C4-2B (cell line): ENCODE measurements at regions not wholly inside any gene's neighbourhood (a gene's known extent, or its start where the extent isn't known, plus 50 kb on each side); places are given as distances from the start of the nearest gene placed in this dataset.

Experiments
- ZFX ChIP-seq: fragments of 450-650 bp; IDR thresholded peaks from 2 replicates; pipeline ENCODE4 v1.6.1; 2017
- TF ChIP-seq, protein P1 (sequence below): fragments of 450-650 bp; conservative IDR thresholded peaks from 2 replicates; pipeline ENCODE4 v1.5.1; 2017; ENCODE audit warnings: mild to moderate bottlenecking

GRCh38 chr12:108069651-108070165 lies 59.4 kb upstream of the WSCD2 start:
- TF ChIP-seq, protein P1, sequence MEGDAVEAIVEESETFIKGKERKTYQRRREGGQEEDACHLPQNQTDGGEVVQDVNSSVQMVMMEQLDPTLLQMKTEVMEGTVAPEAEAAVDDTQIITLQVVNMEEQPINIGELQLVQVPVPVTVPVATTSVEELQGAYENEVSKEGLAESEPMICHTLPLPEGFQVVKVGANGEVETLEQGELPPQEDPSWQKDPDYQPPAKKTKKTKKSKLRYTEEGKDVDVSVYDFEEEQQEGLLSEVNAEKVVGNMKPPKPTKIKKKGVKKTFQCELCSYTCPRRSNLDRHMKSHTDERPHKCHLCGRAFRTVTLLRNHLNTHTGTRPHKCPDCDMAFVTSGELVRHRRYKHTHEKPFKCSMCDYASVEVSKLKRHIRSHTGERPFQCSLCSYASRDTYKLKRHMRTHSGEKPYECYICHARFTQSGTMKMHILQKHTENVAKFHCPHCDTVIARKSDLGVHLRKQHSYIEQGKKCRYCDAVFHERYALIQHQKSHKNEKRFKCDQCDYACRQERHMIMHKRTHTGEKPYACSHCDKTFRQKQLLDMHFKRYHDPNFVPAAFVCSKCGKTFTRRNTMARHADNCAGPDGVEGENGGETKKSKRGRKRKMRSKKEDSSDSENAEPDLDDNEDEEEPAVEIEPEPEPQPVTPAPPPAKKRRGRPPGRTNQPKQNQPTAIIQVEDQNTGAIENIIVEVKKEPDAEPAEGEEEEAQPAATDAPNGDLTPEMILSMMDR: no peak
- no peak for TF ChIP-seq ZFX
